HEK293 (cell line): ENCODE measurements at regions not wholly inside any gene's neighbourhood (a gene's known extent, or its start where the extent isn't known, plus 50 kb on each side); places are given as distances from the start of the nearest gene placed in this dataset.
"Not testable (repeated sequence)": the region's sequence is repeated elsewhere in the genome, so short reads cannot be mapped to it uniquely, and the experiment has no call there.

Experiments
- CTCF ChIA-PET: fragments of 350-600 bp; formaldehyde crosslinking; extraction: SDS; loops from one replicate; lab custom pipeline; 2021; ENCODE audit warnings: antibody characterized with exemption; lab: Yijun Ruan, JAX
- POLR2A ChIA-PET: fragments of 300-600 bp; formaldehyde crosslinking; extraction: SDS; loops from one replicate; lab custom pipeline; 2020; ENCODE audit warnings: antibody characterized with exemption, inconsistent platforms; lab: Yijun Ruan, JAX
- H3K27ac ChIP-seq: fragments of 200-500 bp; sonication (Bioruptor generic); 2 replicates; pipeline ENCODE4 v1.5.1; 2014; ENCODE audit warnings: low read depth, low read length, control low read depth, inconsistent platforms; ENCODE audit errors: extremely low read depth
- H3K36me3 ChIP-seq, 2 experiments: fragments of 200-500 bp in 1 of 2; sonication (Bioruptor generic) in 1 of 2; 1 replicate in 1 of 2; 2 replicates in 1 of 2; pipeline ENCODE4 v1.5.1; 2014 to 2017; ENCODE audit warnings: inconsistent platforms in 2 of 2, low read length in 2 of 2; ENCODE audit not compliant: control insufficient read depth in 2 of 2, insufficient read depth in 1 of 2
- H3K4me1 ChIP-seq: fragments of 200-500 bp; sonication (Bioruptor generic); 2 replicates; pipeline ENCODE4 v1.5.1; 2014; ENCODE audit warnings: mild to moderate bottlenecking, low read length, inconsistent platforms; ENCODE audit not compliant: control insufficient read depth, insufficient read depth
- H3K4me3 ChIP-seq: 2 replicates; pipeline ENCODE4 v1.5.1; 2011; ENCODE audit warnings: low read depth, mild to moderate bottlenecking, control low read depth, low read length, moderate library complexity
- H3K9me3 ChIP-seq: fragments of 200-500 bp; sonication (Bioruptor generic); 2 replicates; pipeline ENCODE4 v1.5.1; 2014; ENCODE audit warnings: low read depth, low read length, inconsistent platforms; ENCODE audit not compliant: control insufficient read depth, insufficient read depth
- ATF2 ChIP-seq: fragments of 450-650 bp; formaldehyde crosslinking; IDR thresholded peaks from 2 replicates; pipeline ENCODE4 v1.5.1; 2016; ENCODE audit warnings: missing biosample characterization, missing genetic modification characterization, low read depth
- PRDM1 ChIP-seq: fragments of 450-650 bp; formaldehyde crosslinking; IDR thresholded peaks from 2 replicates; pipeline ENCODE4; 2016; ENCODE audit warnings: missing biosample characterization, missing genetic modification characterization
- ZBTB21 ChIP-seq: fragments of 450-650 bp; formaldehyde crosslinking; IDR thresholded peaks from 2 replicates; pipeline ENCODE4 v1.5.1; 2017; ENCODE audit warnings: missing biosample characterization, missing genetic modification characterization
- ZBTB26 ChIP-seq: fragments of 450-650 bp; formaldehyde crosslinking; optimal IDR thresholded peaks from 2 replicates; pipeline ENCODE3; 2016; ENCODE audit warnings: missing biosample characterization, mild to moderate bottlenecking, missing genetic modification characterization
- ZNF146 ChIP-seq: fragments of 450-650 bp; formaldehyde crosslinking; IDR thresholded peaks from 2 replicates; pipeline ENCODE4 v1.5.1; 2016; ENCODE audit warnings: missing biosample characterization, missing genetic modification characterization
- ZNF174 ChIP-seq: fragments of 450-650 bp; formaldehyde crosslinking; IDR thresholded peaks from 2 replicates; pipeline ENCODE4 v1.5.0; 2017; ENCODE audit warnings: missing biosample characterization, mild to moderate bottlenecking, missing genetic modification characterization
- ZNF2 ChIP-seq: fragments of 450-650 bp; formaldehyde crosslinking; IDR thresholded peaks from 2 replicates; pipeline ENCODE4 v1.5.1; 2016; ENCODE audit warnings: missing biosample characterization, missing genetic modification characterization
- ZNF24 ChIP-seq: fragments of 450-650 bp; formaldehyde crosslinking; IDR thresholded peaks from 2 replicates; pipeline ENCODE4 v1.5.1; 2016; ENCODE audit warnings: missing biosample characterization, missing genetic modification characterization
- ZNF366 ChIP-seq: fragments of 450-650 bp; formaldehyde crosslinking; conservative IDR thresholded peaks from 2 replicates; pipeline ENCODE4 v1.5.1; 2016; ENCODE audit warnings: missing biosample characterization, missing genetic modification characterization
- ZNF560 ChIP-seq: fragments of 450-650 bp; formaldehyde crosslinking; IDR thresholded peaks from 2 replicates; pipeline ENCODE4 v1.5.1; 2017; ENCODE audit warnings: missing biosample characterization, missing genetic modification characterization, borderline replicate concordance
- ZNF610 ChIP-seq: fragments of 450-650 bp; formaldehyde crosslinking; IDR thresholded peaks from 2 replicates; pipeline ENCODE4 v1.5.1; 2016; ENCODE audit warnings: missing biosample characterization, missing genetic modification characterization, borderline replicate concordance

- Histone ChIP-seq H3K4me1 (no peaks in the 10 kb centered on the region), H3K36me3 (no peaks in the 10 kb centered on the region), H3K4me3 (peak overlapping the region; percentile 45), H3K9me3 (no peaks in the 10 kb centered on the region), H3K27ac (no peak overlapping the region)
- CTCF ChIA-PET: interaction anchor here (0.6 kb wide), 1 partner anchor 365 kb away, joined by 3 read pairs; no protein-coding TSS in a partner anchor
- POLR2A ChIA-PET: interaction anchor here (0.7 kb wide), 1 partner anchor 699 kb away, joined by 3 read pairs; no protein-coding TSS in a partner anchor
- no peak for TF ChIP-seq ZBTB21 (tag by site-specific recombination)
- TF ChIP-seq ZNF2: no peak
- TF ChIP-seq ZBTB26: peak; percentile 26
Observed at GRCh38 chr2:132037527-132038178, 124.1 kb downstream of the ANKRD30BL start.

GRCh38 chr2:132034646-132035045, 127.1 kb downstream of the ANKRD30BL start:
- Histone ChIP-seq H3K4me1 (no peaks in the 10 kb centered on the region), H3K27ac (no peak overlapping the region), H3K36me3 (no peaks in the 10 kb centered on the region), H3K9me3 (no peaks in the 10 kb centered on the region), H3K4me3 (no peak overlapping the region)
- POLR2A ChIA-PET: no interaction called here
- TF ChIP-seq ZNF560 (tag by site-specific recombination) (no peak), PRDM1 (tag by site-specific recombination) (peak; percentile 75)
- TF ChIP-seq, all 188 proteins: peak for 1
- CTCF ChIA-PET: no interaction called here

GRCh38 chr2:132033949-132034348, 127.8 kb downstream of the ANKRD30BL start:
- CTCF ChIA-PET: no interaction called here
- POLR2A ChIA-PET: no interaction called here
- 0 out of 2 replicates have a peak, but pooled peaks have one; percentile 7 for TF ChIP-seq ZNF366 (tag by site-specific recombination)
- no peak for TF ChIP-seq ZNF610 (tag by site-specific recombination)
- TF ChIP-seq ZNF146 (tag by site-specific recombination): no peak
- no peaks in the 10 kb centered on the region for H3K36me3 ChIP-seq
- H3K9me3 ChIP-seq: no peaks in the 10 kb centered on the region
- no peak overlapping the region for H3K4me3 ChIP-seq
- H3K4me1 ChIP-seq: no peaks in the 10 kb centered on the region
- H3K27ac ChIP-seq: no peak overlapping the region

- POLR2A ChIA-PET: no interaction called here
- no peak for TF ChIP-seq ZNF174 (tag by site-specific recombination)
- peak; percentile 20; the same call in 1 of the 2 replicates for TF ChIP-seq ZNF366 (tag by site-specific recombination)
- TF ChIP-seq PRDM1 (tag by site-specific recombination): peak; percentile 60
- TF ChIP-seq ATF2 (tag by site-specific recombination): peak; percentile 73
- TF ChIP-seq ZNF24 (tag by site-specific recombination): 0 out of 2 replicates have a peak, but pooled peaks have one; percentile 22
- TF ChIP-seq, all 188 proteins: peak for 4
- no peaks in the 10 kb centered on the region for H3K9me3 ChIP-seq
Observed at GRCh38 chr2:132033365-132033764, 128.4 kb downstream of the ANKRD30BL start.

GRCh38 chr2:132012046-132012445, 149.7 kb downstream of the ANKRD30BL start:
- POLR2A ChIA-PET, H3K9me3 ChIP-seq, H3K36me3 ChIP-seq, H3K4me3 ChIP-seq, H3K27ac ChIP-seq, H3K4me1 ChIP-seq, CTCF ChIA-PET: not testable (repeated sequence)

More at GRCh38 chr2:132033365-132033764, 128.4 kb downstream of the ANKRD30BL start:
- Histone ChIP-seq H3K27ac (no peak overlapping the region), H3K4me3 (no peak overlapping the region), H3K4me1 (no peaks in the 10 kb centered on the region), H3K36me3 (no peaks in the 10 kb centered on the region)
- CTCF ChIA-PET: no interaction called here
